IPS DF 4.7 (cell line): ENCODE measurements at regions not wholly inside any gene's neighbourhood (a gene's known extent, or its start where the extent isn't known, plus 50 kb on each side); places are given as distances from the start of the nearest gene placed in this dataset.
A peak's percentile ranks its signal among the peaks of the same experiment; 100 is the strongest.
"Not testable (repeated sequence)": the region's sequence is repeated elsewhere in the genome, so short reads cannot be mapped to it uniquely, and the experiment has no call there.

Experiments used
- DNase-seq: peaks from one replicate; pipeline ENCODE4 v3.0.0-alpha.2; 2013; ENCODE audit warnings: low spot score; ENCODE audit errors: extremely low read depth

GRCh38 chr3:153961494-153961893 is 159.7 kb upstream of the ARHGEF26 start:
- no peak for DNase-seq

GRCh38 chr3:153963012-153963411 is 158.2 kb upstream of the ARHGEF26 start:
- DNase-seq = no peak

GRCh38 chr3:153967260-153967659 is 153.9 kb upstream of the ARHGEF26 start:
- no peak for DNase-seq

- no peak for DNase-seq
Observed at GRCh38 chr3:153970047-153970446, 151.1 kb upstream of the ARHGEF26 start.

- DNase-seq = no peak
Observed at GRCh38 chr3:153970741-153971347, 150.3 kb upstream of the ARHGEF26 start.

GRCh38 chr3:153972862-153973261 is 148.3 kb upstream of the ARHGEF26 start:
- DNase-seq = no peak

- no peak for DNase-seq
Observed at GRCh38 chr3:153973722-153974265, 147.4 kb upstream of the ARHGEF26 start.

- no peak for DNase-seq
Observed at GRCh38 chr3:153974614-153975013, 146.6 kb upstream of the ARHGEF26 start.

GRCh38 chr3:153976891-153977554 is 144.2 kb upstream of the ARHGEF26 start:
- no peak for DNase-seq

GRCh38 chr3:153978006-153978405 is 143.2 kb upstream of the ARHGEF26 start:
- no peak for DNase-seq

GRCh38 chr3:153979418-153980251 is 141.6 kb upstream of the ARHGEF26 start:
- DNase-seq = no peak

GRCh38 chr3:153980252-153980590 is 141.0 kb upstream of the ARHGEF26 start:
- DNase-seq = no peak

- DNase-seq = not testable (repeated sequence)
Observed at GRCh38 chr3:153997364-153997763, 123.8 kb upstream of the ARHGEF26 start.

- no peak for DNase-seq
Observed at GRCh38 chr3:154003649-154004048, 117.5 kb upstream of the ARHGEF26 start.

GRCh38 chr3:154011036-154011435 is 110.2 kb upstream of the ARHGEF26 start:
- no peak for DNase-seq

GRCh38 chr3:154013736-154014135 is 107.5 kb upstream of the ARHGEF26 start:
- no peak for DNase-seq

- DNase-seq = no peak
Observed at GRCh38 chr3:154015307-154015706, 105.9 kb upstream of the ARHGEF26 start.

GRCh38 chr3:154018100-154018696 is 103.0 kb upstream of the ARHGEF26 start:
- peak; percentile 28 for DNase-seq

GRCh38 chr3:154022606-154023005 is 98.6 kb upstream of the ARHGEF26 start:
- no peak for DNase-seq

GRCh38 chr3:154023148-154023547 is 98.0 kb upstream of the ARHGEF26 start:
- no peak for DNase-seq

GRCh38 chr3:154025007-154025406 is 96.2 kb upstream of the ARHGEF26 start:
- DNase-seq = no peak

GRCh38 chr3:154029926-154030325 is 91.3 kb upstream of the ARHGEF26 start:
- no peak for DNase-seq
